ENCODE measurements at regions not wholly inside any gene's neighbourhood (a gene's known extent, or its start where the extent isn't known, plus 50 kb on each side); places are given as distances from the start of the nearest gene placed in this dataset.

DNA sequence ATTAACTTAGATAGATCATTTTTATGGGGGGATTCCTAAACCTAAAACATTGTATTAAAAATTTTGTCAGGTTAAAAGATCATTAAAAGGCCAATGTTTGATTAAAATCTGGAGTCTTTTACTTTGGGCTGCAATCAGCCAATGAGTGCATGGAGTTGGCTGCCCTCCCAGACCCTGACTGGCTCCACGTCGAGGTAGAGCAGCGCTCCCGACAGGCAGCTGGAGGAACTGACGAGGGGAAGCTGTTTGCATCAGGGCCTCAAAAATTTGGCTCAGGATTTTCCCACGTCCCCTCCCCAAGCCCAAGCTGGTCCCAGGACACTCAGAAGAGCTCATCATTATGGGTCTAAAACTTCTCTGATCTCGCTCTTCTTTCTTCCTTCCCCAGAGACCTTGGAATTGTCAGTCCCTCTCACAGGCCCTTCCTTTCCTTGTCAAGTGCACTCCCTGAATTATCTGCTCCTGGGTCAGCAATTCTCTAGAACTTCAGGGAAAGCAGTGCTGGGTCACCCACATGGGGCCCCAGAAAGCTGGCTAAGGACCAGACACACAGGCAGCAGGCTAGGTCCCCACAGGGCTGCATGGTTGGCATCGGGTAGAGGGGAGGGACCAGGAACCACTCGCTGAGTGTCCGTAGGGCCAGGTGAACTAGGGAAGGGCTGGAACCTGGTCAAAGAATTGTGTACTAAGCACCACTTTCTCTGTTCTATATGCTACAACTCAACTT, 119.6 kb upstream of the IGLL5 start:
- TF ChIP-seq, protein P1, sequence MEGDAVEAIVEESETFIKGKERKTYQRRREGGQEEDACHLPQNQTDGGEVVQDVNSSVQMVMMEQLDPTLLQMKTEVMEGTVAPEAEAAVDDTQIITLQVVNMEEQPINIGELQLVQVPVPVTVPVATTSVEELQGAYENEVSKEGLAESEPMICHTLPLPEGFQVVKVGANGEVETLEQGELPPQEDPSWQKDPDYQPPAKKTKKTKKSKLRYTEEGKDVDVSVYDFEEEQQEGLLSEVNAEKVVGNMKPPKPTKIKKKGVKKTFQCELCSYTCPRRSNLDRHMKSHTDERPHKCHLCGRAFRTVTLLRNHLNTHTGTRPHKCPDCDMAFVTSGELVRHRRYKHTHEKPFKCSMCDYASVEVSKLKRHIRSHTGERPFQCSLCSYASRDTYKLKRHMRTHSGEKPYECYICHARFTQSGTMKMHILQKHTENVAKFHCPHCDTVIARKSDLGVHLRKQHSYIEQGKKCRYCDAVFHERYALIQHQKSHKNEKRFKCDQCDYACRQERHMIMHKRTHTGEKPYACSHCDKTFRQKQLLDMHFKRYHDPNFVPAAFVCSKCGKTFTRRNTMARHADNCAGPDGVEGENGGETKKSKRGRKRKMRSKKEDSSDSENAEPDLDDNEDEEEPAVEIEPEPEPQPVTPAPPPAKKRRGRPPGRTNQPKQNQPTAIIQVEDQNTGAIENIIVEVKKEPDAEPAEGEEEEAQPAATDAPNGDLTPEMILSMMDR (IDR thresholded peaks at IDR 0.05; ENCODE audit: borderline replicate concordance, control extremely low read depth, extremely low read depth, insufficient read depth, missing control alignments) = no peak
- in situ Hi-C loops (cut with MboI; ENCODE audit: low sequenced_read_pairs, unreplicated experiment) = loop anchor here (10.0 kb wide), 1 partner anchor 177 kb away; no protein-coding TSS in a partner anchor
- no peak for DNase-seq (ENCODE audit: low spot score)

DNA sequence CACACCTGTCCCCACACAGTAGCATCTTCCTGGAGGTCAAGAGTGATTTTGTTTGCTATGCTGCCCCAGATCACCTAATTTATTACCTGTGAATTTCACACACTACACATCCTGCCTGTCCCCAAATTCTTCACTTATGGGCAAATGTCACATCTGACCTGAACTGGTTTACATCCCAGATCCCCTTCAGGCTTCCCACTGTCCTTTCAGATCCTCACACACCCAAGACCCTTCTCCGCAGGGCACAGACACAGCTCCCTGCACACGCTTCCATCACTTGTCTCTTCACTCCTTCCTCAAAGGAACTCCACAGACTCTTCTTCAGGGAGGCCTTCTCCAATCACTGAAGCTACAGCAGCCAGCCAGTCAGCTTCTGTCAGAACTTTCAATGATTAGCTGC, 118.7 kb upstream of the IGLL5 start:
- TF ChIP-seq, protein P1 (IDR thresholded peaks at IDR 0.05; ENCODE audit: borderline replicate concordance, control extremely low read depth, extremely low read depth, insufficient read depth, missing control alignments) = no peak
- DNase-seq (ENCODE audit: low spot score) = no peak
- in situ Hi-C loops (cut with MboI; ENCODE audit: low sequenced_read_pairs, unreplicated experiment) = loop anchor here (10.0 kb wide), 1 partner anchor 176 kb away; no protein-coding TSS in a partner anchor

DNA sequence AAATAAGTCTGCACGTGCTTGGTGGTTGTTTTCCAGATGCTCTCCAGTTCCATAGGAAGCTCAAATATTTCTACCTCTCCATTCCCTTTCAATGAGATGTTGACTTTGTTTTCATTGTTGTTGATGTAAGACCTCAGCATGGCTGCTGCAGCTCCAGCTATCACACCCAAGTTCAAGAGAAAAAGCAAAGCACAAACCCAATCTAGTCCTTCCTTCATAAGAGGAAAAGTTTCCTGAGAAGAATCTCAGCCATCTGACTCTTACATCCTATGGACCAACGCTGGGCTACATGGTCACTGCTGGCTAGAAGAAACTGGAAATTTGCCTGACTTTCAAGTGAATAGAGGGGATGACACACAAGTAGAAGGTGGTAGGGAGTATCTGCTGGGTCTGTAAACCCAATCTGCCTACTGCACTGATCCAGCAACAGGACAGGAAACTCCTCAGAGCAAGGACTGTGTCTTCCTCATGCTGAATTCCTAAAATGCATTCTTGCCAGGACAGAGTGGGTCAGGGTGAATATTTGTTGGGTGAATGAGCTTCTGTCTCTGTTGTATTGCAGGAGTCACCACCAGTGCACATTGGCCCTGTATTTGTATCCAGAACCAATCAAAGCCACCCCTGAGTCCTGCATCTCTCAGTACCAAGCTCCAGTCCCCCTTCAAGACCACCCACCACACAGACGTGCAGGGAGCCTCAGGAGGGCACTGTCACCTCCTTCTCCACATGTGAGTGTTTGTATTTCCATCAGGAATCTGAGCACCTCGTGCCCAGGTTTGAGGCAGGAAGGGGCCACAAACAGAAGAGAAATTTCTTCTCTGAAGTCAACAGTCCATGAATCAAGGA, 118.0 kb upstream of the IGLL5 start:
- no peak for DNase-seq (ENCODE audit: low spot score)
- TF ChIP-seq, protein P1 (IDR thresholded peaks at IDR 0.05; ENCODE audit: borderline replicate concordance, control extremely low read depth, extremely low read depth, insufficient read depth, missing control alignments) = no peak
- in situ Hi-C loops (cut with MboI; ENCODE audit: low sequenced_read_pairs, unreplicated experiment) = loop anchor here (10.0 kb wide), 2 partner anchors 175 to 365 kb away; no protein-coding TSS in a partner anchor

DNA sequence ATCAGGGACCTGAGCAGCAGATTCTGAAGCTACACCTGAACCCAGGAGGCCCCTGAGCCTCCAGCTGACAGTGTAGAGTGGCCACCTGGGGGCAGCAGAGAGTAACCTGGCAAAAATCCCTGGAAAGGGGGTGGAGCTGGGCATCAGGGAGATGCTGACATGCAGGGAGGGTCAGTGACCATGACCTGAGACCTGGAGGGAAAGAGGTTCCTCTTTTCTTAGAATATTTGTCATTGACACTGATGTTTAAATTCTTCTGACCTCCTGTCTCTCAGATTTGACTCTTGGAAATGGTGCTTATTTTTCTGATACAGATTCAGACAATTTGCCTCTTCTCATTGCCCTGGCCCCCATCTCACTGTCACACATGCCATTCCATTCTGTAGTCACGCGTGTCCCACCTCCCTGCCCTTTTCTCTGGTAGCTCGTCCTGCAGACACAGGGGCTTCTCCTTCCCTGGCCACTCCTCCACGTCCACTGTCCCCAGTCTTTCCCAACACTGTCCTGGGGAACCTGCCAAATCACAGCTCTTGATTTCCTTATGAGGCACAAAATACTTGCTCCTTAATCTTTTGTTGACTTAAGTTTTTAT, 117.2 kb upstream of the IGLL5 start:
- TF ChIP-seq, protein P1 (IDR thresholded peaks at IDR 0.05; ENCODE audit: borderline replicate concordance, control extremely low read depth, extremely low read depth, insufficient read depth, missing control alignments) = peak; percentile 68
- in situ Hi-C loops (cut with MboI; ENCODE audit: low sequenced_read_pairs, unreplicated experiment) = loop anchor here (10.0 kb wide), 1 partner anchor 364 kb away; no protein-coding TSS in a partner anchor
- no peak for DNase-seq (ENCODE audit: low spot score)

DNA sequence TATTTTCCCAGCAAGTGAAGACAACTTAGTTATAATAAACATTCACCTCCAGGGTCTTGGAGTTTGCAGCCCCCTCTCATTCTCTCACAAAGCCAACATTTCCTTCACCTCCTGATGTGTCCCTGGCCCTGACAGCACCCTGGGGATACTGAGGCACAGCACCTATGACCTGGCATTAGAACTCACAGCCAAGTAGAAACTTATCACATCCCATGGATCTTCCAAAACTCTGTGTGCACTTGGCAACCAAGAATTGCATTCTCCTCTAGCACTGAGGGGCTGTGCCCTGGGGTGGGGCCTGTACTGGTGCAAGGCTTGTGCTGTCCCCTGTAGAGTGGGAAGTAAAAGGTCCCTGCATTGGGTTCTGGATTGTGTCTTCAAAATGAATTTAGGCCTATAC, 116.7 kb upstream of the IGLL5 start:
- TF ChIP-seq, protein P1 (IDR thresholded peaks at IDR 0.05; ENCODE audit: borderline replicate concordance, control extremely low read depth, extremely low read depth, insufficient read depth, missing control alignments) = no peak

DNA sequence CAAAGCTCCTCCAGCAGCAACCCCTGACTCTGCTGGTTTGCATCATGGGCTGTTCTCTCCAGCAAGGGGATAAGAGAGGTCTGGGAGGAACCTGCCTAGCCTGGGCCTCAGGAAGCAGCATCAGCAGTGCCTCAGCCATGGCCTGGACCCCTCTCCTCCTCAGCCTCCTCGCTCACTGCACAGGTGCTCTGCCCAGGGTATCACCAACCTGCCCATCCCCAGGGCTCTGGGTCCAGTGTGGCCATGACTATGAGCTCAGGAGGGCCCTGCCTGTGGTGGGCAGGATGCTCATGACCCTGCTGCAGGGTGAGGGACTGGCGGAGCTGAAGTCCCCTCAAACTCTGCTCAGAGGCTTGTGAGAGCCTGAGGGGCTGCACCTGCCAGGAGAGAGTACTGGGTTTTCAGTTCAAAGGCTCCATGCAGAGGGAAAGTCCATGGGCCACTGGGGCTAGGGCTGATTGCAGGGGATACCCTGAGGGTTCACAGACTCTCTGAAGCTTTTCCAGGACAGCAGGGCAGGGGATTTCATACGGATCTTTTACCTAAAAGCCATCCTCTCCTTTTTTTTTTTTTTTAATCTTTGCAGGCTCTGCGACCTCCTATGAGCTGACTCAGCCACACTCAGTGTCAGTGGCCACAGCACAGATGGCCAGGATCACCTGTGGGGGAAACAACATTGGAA, 115.8 kb upstream of the IGLL5 start:
- TF ChIP-seq, protein P1 (IDR thresholded peaks at IDR 0.05; ENCODE audit: borderline replicate concordance, control extremely low read depth, extremely low read depth, insufficient read depth, missing control alignments) = no peak
- no peak for DNase-seq (ENCODE audit: low spot score)
- in situ Hi-C loops (cut with MboI; ENCODE audit: low sequenced_read_pairs, unreplicated experiment) = loop anchor here (10.0 kb wide), 1 partner anchor 363 kb away; no protein-coding TSS in a partner anchor

More for the DNA sequence above, 116.7 kb upstream of the IGLL5 start:
- in situ Hi-C loops (cut with MboI; ENCODE audit: low sequenced_read_pairs, unreplicated experiment) = loop anchor here (10.0 kb wide), 1 partner anchor 364 kb away; no protein-coding TSS in a partner anchor
- no peak for DNase-seq (ENCODE audit: low spot score)

All from GM13976 (cell line).